ENCODE measurements at regions not wholly inside any gene's neighbourhood (a gene's known extent, or its start where the extent isn't known, plus 50 kb on each side); places are given as distances from the start of the nearest gene placed in this dataset.

DNA sequence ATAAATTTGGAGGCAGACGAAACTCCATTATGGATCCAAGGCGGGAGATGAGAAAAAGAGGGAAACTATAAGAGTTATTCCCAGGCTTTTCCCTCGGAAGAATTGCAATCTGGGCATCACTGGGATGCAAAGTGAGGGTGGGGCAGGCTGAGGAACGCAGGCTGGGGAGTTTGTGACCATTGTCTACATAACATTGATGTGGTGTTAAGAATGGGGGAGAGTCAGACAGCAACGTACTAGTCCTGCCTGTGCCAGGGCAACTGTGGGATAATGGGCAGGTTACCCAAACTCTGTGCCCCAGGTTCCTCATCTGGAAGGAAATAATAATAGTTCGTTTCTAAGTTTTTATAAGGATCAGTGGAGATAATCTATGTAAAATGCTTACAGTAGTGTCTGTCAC lies 84.4 kb upstream of the SIX2 start:
- FAIRE-seq, result no peak
- DNase-seq (ENCODE audit: insufficient read length, low spot score), result no peak
- TF ChIP-seq POLR2AphosphoS5 (IDR thresholded peaks at IDR 0.05; ENCODE audit: low read depth, low read length) (no peak), POLR2A (IDR thresholded peaks at IDR 0.05; ENCODE audit: low read depth, low read length) (no peak), POU2F2 (IDR thresholded peaks at IDR 0.05; ENCODE audit: low read depth, low read length) (no peak), PAX5 (IDR thresholded peaks at IDR 0.05; ENCODE audit: insufficient read depth, low read length, severe bottlenecking) (no peak), SPI1 (IDR thresholded peaks at IDR 0.05; ENCODE audit: low read depth, low read length) (no peak), TAF1 (IDR thresholded peaks at IDR 0.05; ENCODE audit: low read depth, low read length) (no peak)

DNA sequence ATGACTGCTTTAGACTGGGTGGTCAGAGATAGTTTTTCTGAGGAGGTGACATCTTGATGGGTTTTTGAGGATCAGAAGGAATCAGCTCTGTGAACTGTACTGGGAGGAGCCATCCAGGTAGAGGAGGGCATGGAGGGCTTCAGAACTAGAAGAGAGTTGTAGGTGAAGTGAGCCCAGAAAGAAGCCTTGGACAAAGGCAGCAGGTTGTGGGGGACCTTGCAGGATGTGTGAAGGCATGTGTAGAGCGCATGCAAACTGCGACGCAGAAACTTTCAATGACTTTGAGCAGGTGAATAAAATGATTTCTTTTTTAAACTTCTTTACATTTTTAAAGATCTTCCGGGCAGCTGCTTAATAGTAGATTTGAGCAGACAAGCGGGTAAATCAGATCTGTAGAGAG lies 83.9 kb upstream of the SIX2 start:
- no peak for FAIRE-seq
- no peak for TF ChIP-seq TAF1 (IDR thresholded peaks at IDR 0.05; ENCODE audit: low read depth, low read length)
- no peak for DNase-seq (ENCODE audit: insufficient read length, low spot score)

DNA sequence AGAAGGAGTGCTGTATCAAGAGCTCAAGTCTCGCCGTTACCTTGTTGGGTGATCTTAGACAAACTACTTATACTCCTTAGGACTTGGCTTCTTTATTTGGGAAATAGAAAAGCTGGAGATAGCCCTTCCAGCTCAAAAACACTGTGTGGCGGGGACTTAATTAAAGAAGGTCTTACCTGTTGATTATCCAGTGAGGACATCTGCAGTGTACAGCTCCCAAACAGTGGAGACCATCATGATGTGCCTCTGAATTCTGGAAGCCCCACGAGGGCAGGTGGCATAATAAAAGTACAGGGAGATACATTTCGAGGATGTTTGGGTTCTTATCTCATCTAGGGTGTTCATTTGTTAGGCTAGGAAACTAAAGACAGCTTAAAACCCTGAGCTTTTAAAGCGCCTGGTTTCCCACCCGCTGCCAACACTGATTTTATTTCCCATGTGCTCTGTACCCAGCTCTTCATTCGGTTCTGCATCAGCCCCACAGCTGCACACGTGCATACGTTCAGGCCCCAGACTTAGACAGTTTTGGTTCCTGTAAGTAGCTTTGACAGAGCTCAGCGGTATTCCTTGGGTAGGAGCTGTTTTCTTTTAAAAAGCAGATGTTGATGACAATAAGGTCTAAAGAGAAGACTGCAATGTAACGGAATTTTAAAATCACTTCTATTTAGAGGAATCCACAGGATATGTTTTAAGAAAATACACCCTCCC lies 80.5 kb upstream of the SIX2 start:
- FAIRE-seq, result no peak
- TF ChIP-seq POU2F2 (IDR thresholded peaks at IDR 0.05; ENCODE audit: low read depth, low read length) (no peak), SPI1 (IDR thresholded peaks at IDR 0.05; ENCODE audit: low read depth, low read length) (no peak), PAX5 (IDR thresholded peaks at IDR 0.05; ENCODE audit: insufficient read depth, low read length, severe bottlenecking) (no peak), TAF1 (IDR thresholded peaks at IDR 0.05; ENCODE audit: low read depth, low read length) (no peak), POLR2AphosphoS5 (IDR thresholded peaks at IDR 0.05; ENCODE audit: low read depth, low read length) (no peak), POLR2A (IDR thresholded peaks at IDR 0.05; ENCODE audit: low read depth, low read length) (no peak)
- DNase-seq (ENCODE audit: insufficient read length, low spot score), result no peak

DNA sequence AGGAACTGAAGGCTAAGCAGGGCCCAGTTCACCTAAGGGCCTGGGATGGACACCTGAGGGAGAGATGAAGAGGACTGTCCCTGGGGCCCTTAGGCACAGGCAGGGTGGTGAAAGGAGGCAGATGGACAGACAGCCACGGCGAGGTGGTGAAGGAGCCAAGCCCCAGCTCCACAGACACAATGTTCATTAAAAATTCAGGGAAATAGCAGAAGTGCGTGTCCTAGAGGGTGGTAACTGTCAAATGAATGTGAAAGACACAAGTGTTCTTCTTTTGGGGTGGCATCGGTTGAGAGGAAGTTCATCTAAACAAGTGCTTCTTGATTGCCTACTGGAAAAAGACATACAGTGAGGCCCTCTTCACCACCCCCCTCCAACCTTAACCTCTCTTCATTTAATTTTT lies 76.2 kb upstream of the SIX2 start:
- no peak for FAIRE-seq
- DNase-seq (ENCODE audit: insufficient read length, low spot score), result no peak
- TF ChIP-seq POLR2A (IDR thresholded peaks at IDR 0.05; ENCODE audit: low read depth, low read length) (no peak), PAX5 (IDR thresholded peaks at IDR 0.05; ENCODE audit: insufficient read depth, low read length, severe bottlenecking) (no peak), POU2F2 (IDR thresholded peaks at IDR 0.05; ENCODE audit: low read depth, low read length) (no peak), POLR2AphosphoS5 (IDR thresholded peaks at IDR 0.05; ENCODE audit: low read depth, low read length) (no peak), TAF1 (IDR thresholded peaks at IDR 0.05; ENCODE audit: low read depth, low read length) (no peak), SPI1 (IDR thresholded peaks at IDR 0.05; ENCODE audit: low read depth, low read length) (no peak)

DNA sequence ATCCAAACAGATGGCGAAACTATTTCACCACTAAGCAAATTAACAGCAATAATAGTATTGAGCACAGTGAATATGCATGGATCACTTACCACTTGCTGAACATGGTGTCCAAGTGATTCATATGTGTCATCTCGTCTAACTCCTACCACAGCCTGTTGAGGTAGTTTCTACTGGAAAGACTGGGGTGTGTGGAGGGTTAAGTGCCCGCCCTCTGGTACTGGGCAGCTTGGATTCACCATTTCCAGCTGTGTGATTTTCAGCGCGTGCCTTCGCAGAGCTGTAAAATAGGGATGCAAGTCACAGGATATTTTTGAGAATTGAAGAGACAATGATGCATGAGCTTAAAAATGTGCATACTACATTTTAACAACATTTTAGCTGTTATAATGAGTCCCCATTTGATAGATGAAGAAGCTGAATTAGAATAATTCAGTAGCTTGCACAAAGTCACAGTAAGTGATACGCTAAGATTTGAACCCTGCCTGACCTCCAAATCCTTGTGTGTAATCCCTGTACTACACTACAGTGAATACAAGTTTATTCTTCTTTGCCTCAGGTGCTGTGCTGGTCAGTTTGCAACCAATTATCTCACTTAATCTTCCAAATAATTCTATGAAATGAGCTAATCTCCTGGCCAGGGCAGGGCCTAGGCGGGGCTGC lies 75.2 kb upstream of the SIX2 start:
- TF ChIP-seq POU2F2 (IDR thresholded peaks at IDR 0.05; ENCODE audit: low read depth, low read length) (no peak), SPI1 (IDR thresholded peaks at IDR 0.05; ENCODE audit: low read depth, low read length) (no peak), POLR2A (IDR thresholded peaks at IDR 0.05; ENCODE audit: low read depth, low read length) (no peak), PAX5 (IDR thresholded peaks at IDR 0.05; ENCODE audit: insufficient read depth, low read length, severe bottlenecking) (no peak), TAF1 (IDR thresholded peaks at IDR 0.05; ENCODE audit: low read depth, low read length) (no peak)

DNA sequence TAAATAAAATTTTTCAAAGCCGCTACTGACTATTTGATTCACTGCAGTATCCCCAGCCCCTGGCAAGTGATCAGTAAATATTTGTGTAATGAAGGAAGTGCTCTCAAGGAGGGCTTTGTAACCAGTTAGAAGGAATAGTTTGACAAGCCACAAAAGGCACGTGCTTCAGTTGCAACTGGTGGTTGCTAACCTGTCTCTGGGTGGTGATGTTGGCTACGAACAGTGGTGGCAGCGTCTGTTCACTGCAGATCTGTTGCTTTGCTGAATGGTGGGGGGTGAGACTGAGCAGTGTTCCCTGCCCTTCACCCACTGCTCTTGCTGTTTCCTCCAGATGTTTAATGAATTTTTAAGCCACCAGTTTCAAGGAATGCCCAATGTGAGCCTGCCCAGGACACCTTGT lies 73.9 kb upstream of the SIX2 start:
- TF ChIP-seq SPI1 (IDR thresholded peaks at IDR 0.05; ENCODE audit: low read depth, low read length) (no peak), POLR2A (IDR thresholded peaks at IDR 0.05; ENCODE audit: low read depth, low read length) (no peak), PAX5 (IDR thresholded peaks at IDR 0.05; ENCODE audit: insufficient read depth, low read length, severe bottlenecking) (no peak), POLR2AphosphoS5 (IDR thresholded peaks at IDR 0.05; ENCODE audit: low read depth, low read length) (no peak), POU2F2 (IDR thresholded peaks at IDR 0.05; ENCODE audit: low read depth, low read length) (no peak), TAF1 (IDR thresholded peaks at IDR 0.05; ENCODE audit: low read depth, low read length) (no peak)
- no peak for DNase-seq (ENCODE audit: insufficient read length, low spot score)
- FAIRE-seq, result no peak

More for the DNA sequence above, 75.2 kb upstream of the SIX2 start:
- no peak for FAIRE-seq
- DNase-seq (ENCODE audit: insufficient read length, low spot score), result no peak

DNA sequence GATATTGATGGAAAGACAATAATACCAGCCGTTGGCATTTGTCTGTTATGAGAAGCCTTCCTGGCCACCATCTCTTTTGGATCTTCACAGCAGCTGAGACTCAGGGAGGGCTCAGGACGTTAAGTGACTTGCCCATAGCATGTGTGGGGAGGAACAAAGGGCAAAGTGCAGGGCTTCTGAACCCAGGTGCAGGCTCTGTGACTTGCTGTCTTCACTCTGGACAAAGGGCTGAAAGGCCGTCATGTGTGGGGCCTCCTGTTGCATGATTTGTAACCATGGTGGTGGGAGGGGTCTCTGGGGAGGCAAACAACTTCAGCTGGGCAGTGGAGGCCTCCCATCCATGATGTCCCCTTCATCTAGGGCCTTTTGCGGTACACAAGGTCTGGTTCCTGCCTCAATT lies 65.5 kb upstream of the SIX2 start:
- TF ChIP-seq PAX5 (IDR thresholded peaks at IDR 0.05; ENCODE audit: insufficient read depth, low read length, severe bottlenecking), result no peak
- TF ChIP-seq POLR2AphosphoS5 (IDR thresholded peaks at IDR 0.05; ENCODE audit: low read depth, low read length), result no peak
- TF ChIP-seq TAF1 (IDR thresholded peaks at IDR 0.05; ENCODE audit: low read depth, low read length), result no peak
- no peak for TF ChIP-seq POU2F2 (IDR thresholded peaks at IDR 0.05; ENCODE audit: low read depth, low read length)
- TF ChIP-seq POLR2A (IDR thresholded peaks at IDR 0.05; ENCODE audit: low read depth, low read length), result no peak
- TF ChIP-seq SPI1 (IDR thresholded peaks at IDR 0.05; ENCODE audit: low read depth, low read length), result no peak
- FAIRE-seq (no peak), DNase-seq (ENCODE audit: insufficient read length, low spot score) (no peak)

DNA sequence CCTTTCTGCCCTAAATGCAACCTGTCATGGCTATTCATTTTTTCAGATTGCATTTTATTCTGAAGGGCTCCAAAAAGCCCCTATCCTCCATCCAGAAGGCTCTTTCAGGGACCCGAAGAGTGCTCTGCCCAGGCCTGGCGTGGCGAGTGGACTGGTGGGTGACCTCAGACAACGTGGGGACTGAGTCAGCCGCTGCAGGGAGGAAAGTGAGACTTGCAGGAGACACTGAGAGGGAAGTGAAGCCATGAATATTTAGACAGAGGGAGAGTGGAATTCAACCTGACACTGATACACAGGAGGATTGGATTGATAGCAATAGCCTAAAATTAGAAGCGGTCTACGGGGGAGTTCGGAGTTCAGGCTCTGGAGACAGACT lies 63.6 kb upstream of the SIX2 start:
- FAIRE-seq (no peak), DNase-seq (ENCODE audit: insufficient read length, low spot score) (no peak)
- no peak for TF ChIP-seq PAX5 (IDR thresholded peaks at IDR 0.05; ENCODE audit: insufficient read depth, low read length, severe bottlenecking)
- no peak for TF ChIP-seq POLR2AphosphoS5 (IDR thresholded peaks at IDR 0.05; ENCODE audit: low read depth, low read length)
- TF ChIP-seq SPI1 (IDR thresholded peaks at IDR 0.05; ENCODE audit: low read depth, low read length), result no peak

DNA sequence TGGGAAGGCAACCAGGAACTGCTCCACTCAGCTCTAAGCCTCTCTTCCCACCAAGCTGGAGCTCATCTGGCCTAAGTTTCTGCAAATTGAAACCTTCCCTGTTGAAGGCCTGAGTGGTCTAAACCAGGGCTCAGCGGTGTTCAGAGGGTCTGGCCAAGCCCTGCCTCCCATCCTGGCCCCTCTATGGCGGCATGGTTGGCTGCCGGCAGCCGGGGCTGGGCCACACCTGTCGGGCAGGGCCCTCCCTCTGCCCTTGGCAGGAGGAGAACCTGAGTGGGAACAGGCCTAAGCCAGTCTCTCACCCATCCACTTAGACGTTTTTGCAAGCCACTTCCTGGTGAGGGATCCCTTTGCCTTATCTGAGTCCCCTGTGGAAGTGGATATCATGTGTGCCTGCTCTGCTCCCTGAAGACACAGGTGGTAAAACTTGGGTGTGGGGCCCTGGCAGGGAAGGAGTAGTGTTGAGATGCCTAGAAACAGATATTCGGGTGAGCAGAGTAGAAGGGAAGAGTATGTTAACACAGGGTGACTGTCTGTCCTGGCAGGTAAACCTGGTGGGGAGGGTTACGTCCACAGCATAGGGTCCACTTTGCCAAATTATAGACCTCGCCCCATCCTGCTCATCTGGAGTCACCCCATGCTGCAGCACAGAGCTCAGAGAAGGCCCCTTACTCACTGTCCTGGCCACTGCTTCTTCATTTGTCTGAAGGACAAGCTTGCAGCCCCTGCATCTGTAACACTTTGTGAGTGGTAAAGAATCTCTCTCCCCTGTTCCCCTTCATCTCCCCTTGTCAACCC lies 63.0 kb upstream of the SIX2 start:
- DNase-seq (ENCODE audit: insufficient read length, low spot score), result no peak
- no peak for FAIRE-seq
- TF ChIP-seq POLR2AphosphoS5 (IDR thresholded peaks at IDR 0.05; ENCODE audit: low read depth, low read length) (no peak), SPI1 (IDR thresholded peaks at IDR 0.05; ENCODE audit: low read depth, low read length) (no peak), PAX5 (IDR thresholded peaks at IDR 0.05; ENCODE audit: insufficient read depth, low read length, severe bottlenecking) (no peak), TAF1 (IDR thresholded peaks at IDR 0.05; ENCODE audit: low read depth, low read length) (no peak), POLR2A (IDR thresholded peaks at IDR 0.05; ENCODE audit: low read depth, low read length) (no peak), POU2F2 (IDR thresholded peaks at IDR 0.05; ENCODE audit: low read depth, low read length) (no peak)
